Astrocyte of the cerebellum (primary cell): ENCODE measurements at regions not wholly inside any gene's neighbourhood (a gene's known extent, or its start where the extent isn't known, plus 50 kb on each side); places are given as distances from the start of the nearest gene placed in this dataset.
A peak's percentile ranks its signal among the peaks of the same experiment; 100 is the strongest.

Experiments used
- DNase-seq: peaks from one replicate; pipeline ENCODE4 v3.0.0-alpha.2; 2011; ENCODE audit warnings: low read depth
- H3K4me3 ChIP-seq: 2 replicates; pipeline ENCODE4 v1.5.1; 2011; ENCODE audit warnings: mild to moderate bottlenecking, low read depth, low read length, moderate library complexity
- CTCF ChIP-seq: IDR thresholded peaks from 2 replicates; pipeline ENCODE4 v1.5.1; 2012; ENCODE audit warnings: low read length, low read depth, moderate library complexity, mild to moderate bottlenecking; ENCODE audit errors: missing control alignments
- in situ Hi-C: cut with HindIII; loops from 2 replicates; pipeline ENCODE4 v1.10.0; 2017; ENCODE audit warnings: low sequenced_read_pairs

- DNase-seq, result no peak
- no peak overlapping the region for H3K4me3 ChIP-seq
- no peak for TF ChIP-seq CTCF
- in situ Hi-C loops, result no loop called here
Measured at GRCh38 chr17:37825851-37826250, 81.0 kb upstream of the HNF1B start.

GRCh38 chr17:37824534-37825485 is 80.0 kb upstream of the HNF1B start:
- in situ Hi-C loops, result no loop called here
- no peak for TF ChIP-seq CTCF
- no peak overlapping the region for H3K4me3 ChIP-seq
- DNase-seq, result peak; percentile 76

- H3K4me3 ChIP-seq, result no peak overlapping the region
- DNase-seq, result no peak
- in situ Hi-C loops, result no loop called here
- no peak for TF ChIP-seq CTCF
Measured at GRCh38 chr17:37823996-37824395, 79.1 kb upstream of the HNF1B start.

- no peak for TF ChIP-seq CTCF
- no peak for DNase-seq
- no peak overlapping the region for H3K4me3 ChIP-seq
- in situ Hi-C loops, result no loop called here
Measured at GRCh38 chr17:37820995-37821713, 76.3 kb upstream of the HNF1B start.

- no peak for DNase-seq
- H3K4me3 ChIP-seq, result no peak overlapping the region
- TF ChIP-seq CTCF, result no peak
- in situ Hi-C loops, result no loop called here
Measured at GRCh38 chr17:37820313-37820994, 75.6 kb upstream of the HNF1B start.

DNA sequence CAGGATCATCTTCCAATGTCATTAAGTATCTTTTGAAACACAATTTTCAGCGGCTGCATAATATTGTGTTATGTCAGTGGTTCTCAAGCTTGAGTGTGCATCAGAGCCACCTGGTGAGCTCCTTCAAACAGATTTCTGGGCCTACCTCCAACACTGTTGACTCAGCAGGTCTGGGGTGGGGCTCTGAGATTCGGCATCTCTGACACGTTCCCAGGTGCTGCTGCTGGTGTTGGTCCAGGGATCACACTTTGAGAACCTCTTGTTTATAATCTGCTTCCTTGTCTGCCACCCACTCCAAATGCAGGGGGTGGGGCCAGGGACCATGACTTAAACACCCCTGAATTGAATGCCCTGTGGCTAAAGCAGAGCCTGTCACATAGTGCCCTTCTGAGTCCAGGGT is 73.8 kb upstream of the HNF1B start:
- no peak overlapping the region for H3K4me3 ChIP-seq
- in situ Hi-C loops, result no loop called here
- TF ChIP-seq CTCF, result no peak
- peak; percentile 76 for DNase-seq
